ENCODE measurements at regions not wholly inside any gene's neighbourhood (a gene's known extent, or its start where the extent isn't known, plus 50 kb on each side); places are given as distances from the start of the nearest gene placed in this dataset.

GRCh38 chr10:47143072-47143471 lies 156.9 kb upstream of the GDF10 start:
- peaks cover 0 to 7% (median 1%) of the 10 kb centered on the region in 3 donors for H3K27me3 Mint-ChIP-seq (ENCODE audit: low read depth in 3 of 3)
- no peaks in the 10 kb centered on the region for H3K79me2 ChIP-seq (ENCODE audit: insufficient read depth, low read length)
- no peaks in the 10 kb centered on the region for H3K36me3 ChIP-seq (replicated peaks in 1 of 2; ENCODE audit: control insufficient read depth in 1 of 2, insufficient read depth in 2 of 2, low read length in 2 of 2)
- intact Hi-C loops (cut with micrococcal nuclease) = no loop called here
- H3K9me3 ChIP-seq (replicated peaks in 1 of 2; ENCODE audit: control insufficient read depth in 1 of 2, insufficient read depth in 1 of 2, low read length in 2 of 2) = peaks cover 0 to 4% of the 10 kb centered on the region in 2 donors
- H4K20me1 ChIP-seq (ENCODE audit: insufficient read depth, low read length) = no peaks in the 10 kb centered on the region
- no peak overlapping the region for H3K27ac ChIP-seq (ENCODE audit: low read depth in 1 of 2, low read length in 2 of 2)
- H3K9me3 Mint-ChIP-seq = peaks cover 0 to 9% (median 6%) of the 10 kb centered on the region in 7 donors
- H3K9ac ChIP-seq (ENCODE audit: insufficient read depth, low read length, poor library complexity, severe bottlenecking) = no peak overlapping the region
- no peak for DNase-seq
- H3K4me2 ChIP-seq (replicated peaks; ENCODE audit: extremely low read depth, low read length, poor library complexity, severe bottlenecking) = no peak overlapping the region
- H3K4me3 ChIP-seq (replicated peaks in 1 of 3; ENCODE audit: low read depth in 2 of 3, low read length in 3 of 3) = no peak overlapping the region
- peak overlapping the region in 2 of 7 donors; percentile 12 to 18 for H3K27ac Mint-ChIP-seq
- H3K4me1 Mint-ChIP-seq = peaks cover 13% of the 10 kb centered on the region
- TF ChIP-seq, protein P1, sequence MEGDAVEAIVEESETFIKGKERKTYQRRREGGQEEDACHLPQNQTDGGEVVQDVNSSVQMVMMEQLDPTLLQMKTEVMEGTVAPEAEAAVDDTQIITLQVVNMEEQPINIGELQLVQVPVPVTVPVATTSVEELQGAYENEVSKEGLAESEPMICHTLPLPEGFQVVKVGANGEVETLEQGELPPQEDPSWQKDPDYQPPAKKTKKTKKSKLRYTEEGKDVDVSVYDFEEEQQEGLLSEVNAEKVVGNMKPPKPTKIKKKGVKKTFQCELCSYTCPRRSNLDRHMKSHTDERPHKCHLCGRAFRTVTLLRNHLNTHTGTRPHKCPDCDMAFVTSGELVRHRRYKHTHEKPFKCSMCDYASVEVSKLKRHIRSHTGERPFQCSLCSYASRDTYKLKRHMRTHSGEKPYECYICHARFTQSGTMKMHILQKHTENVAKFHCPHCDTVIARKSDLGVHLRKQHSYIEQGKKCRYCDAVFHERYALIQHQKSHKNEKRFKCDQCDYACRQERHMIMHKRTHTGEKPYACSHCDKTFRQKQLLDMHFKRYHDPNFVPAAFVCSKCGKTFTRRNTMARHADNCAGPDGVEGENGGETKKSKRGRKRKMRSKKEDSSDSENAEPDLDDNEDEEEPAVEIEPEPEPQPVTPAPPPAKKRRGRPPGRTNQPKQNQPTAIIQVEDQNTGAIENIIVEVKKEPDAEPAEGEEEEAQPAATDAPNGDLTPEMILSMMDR (IDR thresholded peaks at IDR 0.05) = no peak
- H2AFZ ChIP-seq (ENCODE audit: insufficient read depth, low read depth, low read length, poor library complexity, severe bottlenecking) = no peak overlapping the region
- H3K4me1 ChIP-seq (ENCODE audit: control insufficient read depth in 1 of 2, insufficient read depth in 2 of 2, low read length in 2 of 2) = peaks cover 6 to 13% of the 10 kb centered on the region in 2 donors
- 93% methylated on average over 9 of the region's 9 CpGs for WGBS (ENCODE audit: insufficient coverage)
- no peaks in the 10 kb centered on the region for H3K36me3 Mint-ChIP-seq
- no peaks in the 10 kb centered on the region for H3K27me3 ChIP-seq (ENCODE audit: control insufficient read depth in 2 of 2, insufficient read depth in 2 of 2, low read length in 2 of 2)
- no peak overlapping the region for H3K4me3 Mint-ChIP-seq

DNA sequence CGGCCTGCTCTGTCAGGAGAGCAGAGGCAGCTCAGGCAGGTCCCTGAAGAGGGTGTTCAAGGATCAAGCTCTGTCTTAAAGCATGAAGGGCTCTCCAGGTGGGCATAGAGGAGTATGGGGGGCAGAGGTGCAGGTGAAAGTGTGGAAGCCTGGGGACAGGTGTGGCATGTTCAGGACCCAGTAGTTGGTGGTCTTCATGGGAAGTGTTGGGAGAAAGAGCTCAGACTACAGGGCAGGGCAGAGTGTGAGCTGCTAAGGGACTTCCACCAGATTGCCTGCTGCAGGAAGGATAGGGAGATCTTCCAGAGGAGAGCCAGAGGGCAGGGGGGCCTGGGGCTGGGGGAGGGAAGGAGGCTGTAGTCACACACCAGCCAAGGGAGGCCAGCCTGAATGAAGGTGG lies 156.5 kb upstream of the GDF10 start:
- Histone ChIP-seq H2AFZ (ENCODE audit: insufficient read depth, low read depth, low read length, poor library complexity, severe bottlenecking) (no peak overlapping the region), H3K27ac (ENCODE audit: low read depth in 1 of 2, low read length in 2 of 2) (no peak overlapping the region), H3K4me3 (replicated peaks in 1 of 3; ENCODE audit: low read depth in 2 of 3, low read length in 3 of 3) (no peak overlapping the region), H3K9ac (ENCODE audit: insufficient read depth, low read length, poor library complexity, severe bottlenecking) (no peak overlapping the region), H3K9me3 (replicated peaks in 1 of 2; ENCODE audit: control insufficient read depth in 1 of 2, insufficient read depth in 1 of 2, low read length in 2 of 2) (peaks cover 0 to 4% of the 10 kb centered on the region in 2 donors), H3K4me2 (replicated peaks; ENCODE audit: extremely low read depth, low read length, poor library complexity, severe bottlenecking) (no peak overlapping the region), H3K79me2 (ENCODE audit: insufficient read depth, low read length) (no peaks in the 10 kb centered on the region), H3K4me1 (ENCODE audit: control insufficient read depth in 1 of 2, insufficient read depth in 2 of 2, low read length in 2 of 2) (peaks cover 6 to 13% of the 10 kb centered on the region in 2 donors), H4K20me1 (ENCODE audit: insufficient read depth, low read length) (no peaks in the 10 kb centered on the region), H3K36me3 (replicated peaks in 1 of 2; ENCODE audit: control insufficient read depth in 1 of 2, insufficient read depth in 2 of 2, low read length in 2 of 2) (no peaks in the 10 kb centered on the region), H3K27me3 (ENCODE audit: control insufficient read depth in 2 of 2, insufficient read depth in 2 of 2, low read length in 2 of 2) (no peaks in the 10 kb centered on the region)
- peaks cover 13% of the 10 kb centered on the region for H3K4me1 Mint-ChIP-seq
- WGBS (ENCODE audit: insufficient coverage) = 100% methylated on average over 1 of the region's 1 CpG
- peaks cover 0 to 11% (median 6%) of the 10 kb centered on the region in 7 donors for H3K9me3 Mint-ChIP-seq
- no peak for DNase-seq
- peak overlapping the region in 2 of 7 donors; percentile 12 to 18 for H3K27ac Mint-ChIP-seq
- no peaks in the 10 kb centered on the region for H3K36me3 Mint-ChIP-seq
- intact Hi-C loops (cut with micrococcal nuclease) = no loop called here
- TF ChIP-seq, protein P1 (IDR thresholded peaks at IDR 0.05) = no peak
- peaks cover 0 to 7% (median 1%) of the 10 kb centered on the region in 3 donors for H3K27me3 Mint-ChIP-seq (ENCODE audit: low read depth in 3 of 3)
- H3K4me3 Mint-ChIP-seq = no peak overlapping the region
